ENCODE measurements at regions not wholly inside any gene's neighbourhood (a gene's known extent, or its start where the extent isn't known, plus 50 kb on each side); places are given as distances from the start of the nearest gene placed in this dataset.

DNA sequence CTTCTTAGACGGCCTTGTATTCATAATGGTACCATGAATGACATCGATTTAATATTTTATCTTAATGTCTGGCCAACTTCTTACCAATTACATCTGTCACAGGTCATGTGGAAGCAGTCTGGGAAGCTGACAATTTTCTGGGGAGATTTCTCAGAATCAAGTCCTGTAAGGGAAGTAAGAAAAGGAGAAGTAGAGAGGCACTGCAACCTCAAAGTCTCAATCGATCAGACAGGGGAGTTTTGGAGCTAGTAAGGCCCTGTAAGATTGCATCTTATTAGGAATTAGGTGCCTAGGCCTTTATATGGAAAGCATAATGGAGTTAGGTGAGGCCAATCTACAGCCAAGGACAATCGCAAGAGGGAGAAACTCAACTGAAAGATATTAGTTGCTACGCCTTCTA, 694.6 kb upstream of the SORCS1 start:
- no peak for TF ChIP-seq POLR2AphosphoS5 (IDR thresholded peaks at IDR 0.05; ENCODE audit: low read depth, low read length)
- TF ChIP-seq, protein P1, sequence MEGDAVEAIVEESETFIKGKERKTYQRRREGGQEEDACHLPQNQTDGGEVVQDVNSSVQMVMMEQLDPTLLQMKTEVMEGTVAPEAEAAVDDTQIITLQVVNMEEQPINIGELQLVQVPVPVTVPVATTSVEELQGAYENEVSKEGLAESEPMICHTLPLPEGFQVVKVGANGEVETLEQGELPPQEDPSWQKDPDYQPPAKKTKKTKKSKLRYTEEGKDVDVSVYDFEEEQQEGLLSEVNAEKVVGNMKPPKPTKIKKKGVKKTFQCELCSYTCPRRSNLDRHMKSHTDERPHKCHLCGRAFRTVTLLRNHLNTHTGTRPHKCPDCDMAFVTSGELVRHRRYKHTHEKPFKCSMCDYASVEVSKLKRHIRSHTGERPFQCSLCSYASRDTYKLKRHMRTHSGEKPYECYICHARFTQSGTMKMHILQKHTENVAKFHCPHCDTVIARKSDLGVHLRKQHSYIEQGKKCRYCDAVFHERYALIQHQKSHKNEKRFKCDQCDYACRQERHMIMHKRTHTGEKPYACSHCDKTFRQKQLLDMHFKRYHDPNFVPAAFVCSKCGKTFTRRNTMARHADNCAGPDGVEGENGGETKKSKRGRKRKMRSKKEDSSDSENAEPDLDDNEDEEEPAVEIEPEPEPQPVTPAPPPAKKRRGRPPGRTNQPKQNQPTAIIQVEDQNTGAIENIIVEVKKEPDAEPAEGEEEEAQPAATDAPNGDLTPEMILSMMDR (IDR thresholded peaks at IDR 0.05): no peak
- TF ChIP-seq, protein P2, sequence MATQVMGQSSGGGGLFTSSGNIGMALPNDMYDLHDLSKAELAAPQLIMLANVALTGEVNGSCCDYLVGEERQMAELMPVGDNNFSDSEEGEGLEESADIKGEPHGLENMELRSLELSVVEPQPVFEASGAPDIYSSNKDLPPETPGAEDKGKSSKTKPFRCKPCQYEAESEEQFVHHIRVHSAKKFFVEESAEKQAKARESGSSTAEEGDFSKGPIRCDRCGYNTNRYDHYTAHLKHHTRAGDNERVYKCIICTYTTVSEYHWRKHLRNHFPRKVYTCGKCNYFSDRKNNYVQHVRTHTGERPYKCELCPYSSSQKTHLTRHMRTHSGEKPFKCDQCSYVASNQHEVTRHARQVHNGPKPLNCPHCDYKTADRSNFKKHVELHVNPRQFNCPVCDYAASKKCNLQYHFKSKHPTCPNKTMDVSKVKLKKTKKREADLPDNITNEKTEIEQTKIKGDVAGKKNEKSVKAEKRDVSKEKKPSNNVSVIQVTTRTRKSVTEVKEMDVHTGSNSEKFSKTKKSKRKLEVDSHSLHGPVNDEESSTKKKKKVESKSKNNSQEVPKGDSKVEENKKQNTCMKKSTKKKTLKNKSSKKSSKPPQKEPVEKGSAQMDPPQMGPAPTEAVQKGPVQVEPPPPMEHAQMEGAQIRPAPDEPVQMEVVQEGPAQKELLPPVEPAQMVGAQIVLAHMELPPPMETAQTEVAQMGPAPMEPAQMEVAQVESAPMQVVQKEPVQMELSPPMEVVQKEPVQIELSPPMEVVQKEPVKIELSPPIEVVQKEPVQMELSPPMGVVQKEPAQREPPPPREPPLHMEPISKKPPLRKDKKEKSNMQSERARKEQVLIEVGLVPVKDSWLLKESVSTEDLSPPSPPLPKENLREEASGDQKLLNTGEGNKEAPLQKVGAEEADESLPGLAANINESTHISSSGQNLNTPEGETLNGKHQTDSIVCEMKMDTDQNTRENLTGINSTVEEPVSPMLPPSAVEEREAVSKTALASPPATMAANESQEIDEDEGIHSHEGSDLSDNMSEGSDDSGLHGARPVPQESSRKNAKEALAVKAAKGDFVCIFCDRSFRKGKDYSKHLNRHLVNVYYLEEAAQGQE (IDR thresholded peaks at IDR 0.05; ENCODE audit: insufficient read depth in 1 of 2, low read depth in 2 of 2, low read length in 1 of 2): no peak

Measured in Panc1 (cell line).